ENCODE measurements at regions not wholly inside any gene's neighbourhood (a gene's known extent, or its start where the extent isn't known, plus 50 kb on each side); places are given as distances from the start of the nearest gene placed in this dataset.
"Not testable (repeated sequence)": the region's sequence is repeated elsewhere in the genome, so short reads cannot be mapped to it uniquely, and the experiment has no call there.

GRCh38 chr4:75255261-75255660 lies 258.9 kb downstream of the RCHY1 start:
- TF ChIP-seq Cebpa-rat (IDR thresholded peaks at IDR 0.05) = no peak

GRCh38 chr4:75254745-75255144 lies 259.5 kb downstream of the RCHY1 start:
- peaks cover 0 to 17% (median 11%) of the 10 kb centered on the region in 10 experiments; a peak in 15 of 20 replicates for H3K4me1 ChIP-seq
- no peaks in the 10 kb centered on the region for H3K27me3 ChIP-seq
- no peak overlapping the region for H3K4me3 ChIP-seq
- H3K4me2 ChIP-seq = no peak overlapping the region
- no peak overlapping the region for H3K27ac ChIP-seq
- no peak overlapping the region for H3K9ac ChIP-seq
- H3K36me3 ChIP-seq = no peaks in the 10 kb centered on the region
- no peak for TF ChIP-seq Cebpa-rat (IDR thresholded peaks at IDR 0.05)
- no peaks in the 10 kb centered on the region for H4K20me1 ChIP-seq
- H3K9me3 ChIP-seq (replicated peaks in 1 of 11) = 0 out of 22 replicates have a peak, but pooled peaks cover 0 to 4% (median 0%) of the 10 kb centered on the region in 11 experiments

More at GRCh38 chr4:75255261-75255660, 258.9 kb downstream of the RCHY1 start:
- H3K27me3 ChIP-seq = no peaks in the 10 kb centered on the region
- no peak overlapping the region for H3K4me3 ChIP-seq
- no peaks in the 10 kb centered on the region for H3K36me3 ChIP-seq
- no peak overlapping the region for H3K9ac ChIP-seq
- peaks cover 0 to 17% (median 11%) of the 10 kb centered on the region in 10 experiments; a peak in 15 of 20 replicates for H3K4me1 ChIP-seq
- no peak overlapping the region for H3K27ac ChIP-seq
- H3K4me2 ChIP-seq = no peak overlapping the region
- no peaks in the 10 kb centered on the region for H4K20me1 ChIP-seq
- H3K9me3 ChIP-seq (replicated peaks in 1 of 11) = 0 out of 22 replicates have a peak, but pooled peaks cover 0 to 4% (median 0%) of the 10 kb centered on the region in 11 experiments

GRCh38 chr4:75253094-75253493 lies 261.1 kb downstream of the RCHY1 start:
- not testable (repeated sequence) for H4K20me1 ChIP-seq; H3K4me3 ChIP-seq; H3K9ac ChIP-seq; H3K36me3 ChIP-seq; H3K27ac ChIP-seq; H3K4me2 ChIP-seq; H3K27me3 ChIP-seq; H3K9me3 ChIP-seq (replicated peaks in 1 of 11)
- peaks cover 0 to 17% (median 11%) of the 10 kb centered on the region in 10 experiments; a peak in 15 of 20 replicates for H3K4me1 ChIP-seq

GRCh38 chr4:75251547-75251946 lies 262.7 kb downstream of the RCHY1 start:
- no peak overlapping the region for H3K27ac ChIP-seq
- no peaks in the 10 kb centered on the region for H4K20me1 ChIP-seq
- no peaks in the 10 kb centered on the region for H3K36me3 ChIP-seq
- H3K9ac ChIP-seq = no peak overlapping the region
- H3K27me3 ChIP-seq = no peaks in the 10 kb centered on the region
- H3K4me2 ChIP-seq = peak overlapping the region in 8 of 11 experiments; percentile 30 to 66 (median 62); a peak in 16 of 22 replicates
- H3K4me3 ChIP-seq = no peak overlapping the region
- H3K4me1 ChIP-seq = peaks cover 0 to 17% (median 11%) of the 10 kb centered on the region in 10 experiments; a peak in 15 of 20 replicates
- TF ChIP-seq Cebpa-rat (IDR thresholded peaks at IDR 0.05) = no peak
- H3K9me3 ChIP-seq (replicated peaks in 1 of 11) = 0 out of 22 replicates have a peak, but pooled peaks cover 0 to 4% (median 0%) of the 10 kb centered on the region in 11 experiments

DNA sequence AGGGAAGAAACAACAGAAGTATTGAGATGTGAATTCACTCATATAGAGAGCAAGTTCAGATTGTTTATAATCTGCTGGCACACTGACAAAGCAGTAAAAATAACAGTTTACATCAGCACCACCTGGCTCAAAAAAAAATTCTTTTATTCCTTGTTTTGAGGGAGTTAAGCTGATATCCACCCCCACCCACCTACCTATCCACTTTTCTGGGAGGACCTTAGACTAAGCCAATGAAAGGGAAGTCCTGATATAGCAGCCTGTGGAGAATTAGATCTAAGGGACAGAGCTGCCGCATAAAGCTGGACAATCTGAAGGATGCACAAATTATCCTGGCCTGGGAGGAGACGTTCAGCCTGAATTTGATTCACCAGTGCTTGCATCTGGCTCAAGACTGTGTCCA lies 264.5 kb downstream of the RCHY1 start:
- no peak overlapping the region for H3K27ac ChIP-seq
- no peak overlapping the region for H3K4me2 ChIP-seq
- no peaks in the 10 kb centered on the region for H4K20me1 ChIP-seq
- H3K27me3 ChIP-seq = no peaks in the 10 kb centered on the region
- H3K36me3 ChIP-seq = no peaks in the 10 kb centered on the region
- no peak for TF ChIP-seq Cebpa-rat (IDR thresholded peaks at IDR 0.05)
- no peak overlapping the region for H3K9ac ChIP-seq
- H3K4me3 ChIP-seq = no peak overlapping the region
- 0 out of 22 replicates have a peak, but pooled peaks cover 0 to 4% (median 0%) of the 10 kb centered on the region in 11 experiments for H3K9me3 ChIP-seq (replicated peaks in 1 of 11)
- H3K4me1 ChIP-seq = peaks cover 0 to 17% (median 11%) of the 10 kb centered on the region in 10 experiments; a peak in 15 of 20 replicates

GRCh38 chr4:75248770-75249407 lies 265.3 kb downstream of the RCHY1 start:
- Histone ChIP-seq H3K36me3 (no peaks in the 10 kb centered on the region), H3K9me3 (replicated peaks in 1 of 11) (0 out of 22 replicates have a peak, but pooled peaks cover 0 to 4% (median 0%) of the 10 kb centered on the region in 11 experiments), H3K4me1 (peaks cover 0 to 17% (median 11%) of the 10 kb centered on the region in 10 experiments; a peak in 15 of 20 replicates), H3K27ac (no peak overlapping the region), H3K27me3 (no peaks in the 10 kb centered on the region), H4K20me1 (no peaks in the 10 kb centered on the region), H3K9ac (no peak overlapping the region), H3K4me2 (no peak overlapping the region), H3K4me3 (no peak overlapping the region)
- TF ChIP-seq Cebpa-rat (IDR thresholded peaks at IDR 0.05) = no peak

GRCh38 chr4:75244325-75244724 lies 269.9 kb downstream of the RCHY1 start:
- TF ChIP-seq Cebpa-rat (IDR thresholded peaks at IDR 0.05) = no peak
- Histone ChIP-seq H3K27ac (no peak overlapping the region), H3K9me3 (replicated peaks in 1 of 11) (peaks cover 0 to 2% (median 2%) of the 10 kb centered on the region in 11 experiments; a peak in 7 of 22 replicates)

DNA sequence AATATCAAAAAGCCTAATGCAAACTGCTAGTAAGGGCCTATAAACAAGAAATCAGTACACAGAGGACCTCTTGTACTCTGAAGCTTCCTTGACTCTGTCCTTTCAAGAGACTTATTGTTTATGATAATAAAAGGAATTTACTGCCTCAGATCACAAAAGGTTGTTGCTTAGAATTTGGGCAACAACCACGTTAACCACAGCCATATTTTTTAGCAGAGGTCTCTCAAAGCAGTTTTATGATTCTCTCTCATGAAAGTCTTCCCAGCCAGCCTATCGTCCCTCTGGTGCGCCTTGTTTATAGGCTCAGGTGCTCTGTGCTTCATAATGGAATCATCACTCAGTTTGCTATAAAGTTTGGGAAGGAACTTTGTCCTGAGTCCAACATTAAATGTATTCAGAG lies 270.6 kb downstream of the RCHY1 start:
- Histone ChIP-seq H4K20me1 (no peaks in the 10 kb centered on the region), H3K27me3 (no peaks in the 10 kb centered on the region), H3K36me3 (no peaks in the 10 kb centered on the region), H3K9me3 (replicated peaks in 1 of 11) (peaks cover 0 to 8% (median 4%) of the 10 kb centered on the region in 11 experiments; a peak in 7 of 22 replicates), H3K4me2 (no peak overlapping the region), H3K4me1 (peaks cover 0 to 5% (median 0%) of the 10 kb centered on the region in 10 experiments; a peak in 1 of 20 replicates), H3K27ac (no peak overlapping the region), H3K9ac (no peak overlapping the region), H3K4me3 (no peak overlapping the region)
- TF ChIP-seq Cebpa-rat (IDR thresholded peaks at IDR 0.05) = no peak

More at GRCh38 chr4:75244325-75244724, 269.9 kb downstream of the RCHY1 start:
- H3K4me2 ChIP-seq = no peak overlapping the region
- H3K4me3 ChIP-seq = no peak overlapping the region
- no peak overlapping the region for H3K9ac ChIP-seq
- H3K4me1 ChIP-seq = peaks cover 0 to 5% (median 0%) of the 10 kb centered on the region in 10 experiments; a peak in 1 of 20 replicates
- no peaks in the 10 kb centered on the region for H4K20me1 ChIP-seq
- no peaks in the 10 kb centered on the region for H3K36me3 ChIP-seq
- no peaks in the 10 kb centered on the region for H3K27me3 ChIP-seq

- no peaks in the 10 kb centered on the region for H3K4me1 ChIP-seq
- no peak overlapping the region for H3K4me2 ChIP-seq
- no peaks in the 10 kb centered on the region for H3K27me3 ChIP-seq
- H3K9ac ChIP-seq = no peak overlapping the region
- H3K27ac ChIP-seq = no peak overlapping the region
- H3K36me3 ChIP-seq = no peaks in the 10 kb centered on the region
- peaks cover 0 to 8% (median 4%) of the 10 kb centered on the region in 11 experiments; a peak in 7 of 22 replicates for H3K9me3 ChIP-seq (replicated peaks in 1 of 11)
- TF ChIP-seq Cebpa-rat (IDR thresholded peaks at IDR 0.05) = no peak
- no peak overlapping the region for H3K4me3 ChIP-seq
- H4K20me1 ChIP-seq = no peaks in the 10 kb centered on the region
Observed at GRCh38 chr4:75235359-75235951, 278.7 kb downstream of the RCHY1 start.

All from BLaER1 treated with 17β-estradiol and CSF1 and Interleukin-3, amounts not matched to agents 10 nM and 100 nM (cell line).